ENCODE measurements at regions not wholly inside any gene's neighbourhood (a gene's known extent, or its start where the extent isn't known, plus 50 kb on each side); places are given as distances from the start of the nearest gene placed in this dataset.
A peak's percentile ranks its signal among the peaks of the same experiment; 100 is the strongest.

- no TSS peak for BruUV-seq (replicated peaks)
- ATAC-seq (no peak), DNase-seq (ENCODE audit: low read depth, low spot score) (no peak)
- ChIA-PET RAD21 (ENCODE audit: low non-redundant PET in 1 of 2, low total read pairs in 2 of 2, uncharacterized antibody in 2 of 2, unreplicated experiment in 2 of 2) (interaction anchor here in 1 of 2 experiments (0.6 to 0.7 kb wide), 2 partner anchors 225 to 556 kb away, joined by 3 read pairs; no protein-coding TSS in a partner anchor), CTCF (interaction anchor here (0.7 to 2.8 kb wide), 18 partner anchors 8 to 559 kb away, joined by 3 to 25 read pairs (median 4); no protein-coding TSS in a partner anchor), POLR2A (no interaction called here)
- Histone ChIP-seq H3K9ac (ENCODE audit: low read length) (no peak overlapping the region), H3K9me3 (ENCODE audit: control insufficient read depth in 1 of 2, insufficient read depth in 1 of 2, low read depth in 1 of 2, low read length in 2 of 2) (no peaks in the 10 kb centered on the region), H3K27me3 (ENCODE audit: insufficient read depth, low read length) (no peaks in the 10 kb centered on the region), H3K36me3 (ENCODE audit: control insufficient read depth in 1 of 2, insufficient read depth in 2 of 2, low read length in 2 of 2) (no peaks in the 10 kb centered on the region), H2AFZ (ENCODE audit: low read depth, low read length, poor library complexity, severe bottlenecking) (no peak overlapping the region), H4K20me1 (ENCODE audit: insufficient read depth) (no peaks in the 10 kb centered on the region), H3K4me2 (ENCODE audit: low read length) (peak overlapping the region; percentile 57; the same call in 1 of the 2 replicates), H3K4me1 (ENCODE audit: control insufficient read depth in 1 of 2, insufficient read depth in 2 of 2, low read length in 2 of 2) (0 out of 4 replicates have a peak, but pooled peaks cover 0 to 2% of the 10 kb centered on the region in 2 experiments), H3K9me2 (ENCODE audit: insufficient read depth) (no peaks in the 10 kb centered on the region), H3K4me3 (replicated peaks in 1 of 2; ENCODE audit: low read depth in 1 of 2, low read length in 2 of 2) (no peak overlapping the region), H3K79me2 (ENCODE audit: insufficient read depth, low read length) (no peaks in the 10 kb centered on the region), H3K27ac (ENCODE audit: low read depth, low read length) (no peak overlapping the region)
- intact Hi-C loops (cut with micrococcal nuclease) = loop anchor here (1.0 to 10.0 kb wide), 4 partner anchors 139 to 556 kb away; no protein-coding TSS in a partner anchor
- TF ChIP-seq EZH2 (IDR thresholded peaks at IDR 0.05) (no peak), RAD21 (IDR thresholded peaks at IDR 0.05; ENCODE audit: low read depth) (no peak), ZBTB33 (IDR thresholded peaks at IDR 0.05; ENCODE audit: extremely low read depth, insufficient replicate concordance, low read length) (no peak), SP1 (IDR thresholded peaks at IDR 0.05; ENCODE audit: low read depth) (no peak)
Observed at GRCh38 chr15:98519767-98520550, 128.4 kb upstream of the IGF1R start.

- no peak for DNase-seq (ENCODE audit: low read depth, low spot score)
- no peaks in the 10 kb centered on the region for H3K79me2 ChIP-seq (ENCODE audit: insufficient read depth, low read length)
- no peak overlapping the region for H3K9ac ChIP-seq (ENCODE audit: low read length)
- H3K4me2 ChIP-seq (ENCODE audit: low read length) = no peak overlapping the region
- no TSS peak for BruUV-seq (replicated peaks)
- no peak overlapping the region for H3K4me3 ChIP-seq (replicated peaks in 1 of 2; ENCODE audit: low read depth in 1 of 2, low read length in 2 of 2)
- TF ChIP-seq JUND (IDR thresholded peaks at IDR 0.05) (no peak), TCF7L2 (IDR thresholded peaks at IDR 0.05; ENCODE audit: borderline replicate concordance, extremely low read depth, insufficient read depth, insufficient read length) (no peak), SRF (IDR thresholded peaks at IDR 0.05; ENCODE audit: low read depth) (no peak), EZH2phosphoT487 (IDR thresholded peaks at IDR 0.05; ENCODE audit: borderline replicate concordance) (no peak), EZH2 (IDR thresholded peaks at IDR 0.05) (no peak)
- 0 out of 4 replicates have a peak, but pooled peaks cover 0 to 2% of the 10 kb centered on the region in 2 experiments for H3K4me1 ChIP-seq (ENCODE audit: control insufficient read depth in 1 of 2, insufficient read depth in 2 of 2, low read length in 2 of 2)
- no peaks in the 10 kb centered on the region for H3K36me3 ChIP-seq (ENCODE audit: control insufficient read depth in 1 of 2, insufficient read depth in 2 of 2, low read length in 2 of 2)
- no peaks in the 10 kb centered on the region for H3K9me2 ChIP-seq (ENCODE audit: insufficient read depth)
- CTCF ChIA-PET = interaction anchor here (1.1 to 1.6 kb wide), 3 partner anchors 9 to 360 kb away, joined by 3 to 4 read pairs (median 3); no protein-coding TSS in a partner anchor
- H3K27ac ChIP-seq (ENCODE audit: low read depth, low read length) = no peak overlapping the region
- intact Hi-C loops (cut with micrococcal nuclease) = no loop called here
- no peak for ATAC-seq
- H4K20me1 ChIP-seq (ENCODE audit: insufficient read depth) = no peaks in the 10 kb centered on the region
- no peaks in the 10 kb centered on the region for H3K27me3 ChIP-seq (ENCODE audit: insufficient read depth, low read length)
- no peaks in the 10 kb centered on the region for H3K9me3 ChIP-seq (ENCODE audit: control insufficient read depth in 1 of 2, insufficient read depth in 1 of 2, low read depth in 1 of 2, low read length in 2 of 2)
- RAD21 ChIA-PET (ENCODE audit: low non-redundant PET in 1 of 2, low total read pairs in 2 of 2, uncharacterized antibody in 2 of 2, unreplicated experiment in 2 of 2) = no interaction called here
- no peak overlapping the region for H2AFZ ChIP-seq (ENCODE audit: low read depth, low read length, poor library complexity, severe bottlenecking)
- POLR2A ChIA-PET = no interaction called here
Observed at GRCh38 chr15:98522127-98522526, 126.2 kb upstream of the IGF1R start.
